Head of caudate nucleus (tissue), 42 donors: ENCODE measurements at regions not wholly inside any gene's neighbourhood (a gene's known extent, or its start where the extent isn't known, plus 50 kb on each side); places are given as distances from the start of the nearest gene placed in this dataset.

ENCODE experiments used
- DNase-seq, 42 donors: peaks; one replicate each; pipeline versions ENCODE4 v3.0.0 to v3.0.0-alpha.2; 2020 to 2021; ENCODE audit warnings: mixed read lengths in 7 of 42
- intact Hi-C: fragments of 100-400 bp; cut with DNase I; formaldehyde crosslinking; loops from one replicate; pipeline ENCODE4 v1.15.0; 2022

DNA sequence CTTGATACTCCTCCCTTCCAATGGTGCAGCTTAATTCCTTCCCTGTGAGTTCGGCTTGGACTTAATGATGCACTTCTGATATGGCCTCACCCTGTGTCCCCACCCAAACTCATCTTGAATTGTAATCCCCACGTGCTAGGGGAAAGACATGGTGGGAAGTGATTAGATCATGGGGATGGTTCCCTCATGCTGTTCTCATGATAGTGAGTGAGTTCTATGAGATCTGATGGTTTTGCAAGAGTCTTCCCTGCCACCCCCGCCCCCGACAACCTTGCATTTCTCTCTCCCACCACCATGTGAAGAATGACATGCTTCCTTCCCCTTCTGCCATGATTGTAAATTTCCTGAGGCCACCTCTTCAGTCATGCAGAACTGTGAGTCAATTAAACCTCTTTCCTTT, 50.3 kb upstream of the HLA-G start:
- DNase-seq = peak in 21 of 42 donors; percentile 7 to 69 (median 34)
- intact Hi-C loops = no loop called here
